Mesothelial cell of epicardium (in vitro differentiated cells): ENCODE measurements at regions not wholly inside any gene's neighbourhood (a gene's known extent, or its start where the extent isn't known, plus 50 kb on each side); places are given as distances from the start of the nearest gene placed in this dataset.

Experiments
- DNase-seq, 2 experiments: peaks; one replicate each; pipeline ENCODE4 v3.0.0; 2021; ENCODE audit warnings: low spot score in 2 of 2; ENCODE audit not compliant: unreplicated experiment in 2 of 2
- H3K27ac Mint-ChIP-seq: 2 replicates; pipeline ENCODE4 v1.8.0; 2021; ENCODE audit warnings: mixed read lengths
- H3K27me3 Mint-ChIP-seq: 2 replicates; pipeline ENCODE4 v1.8.0; 2021; ENCODE audit warnings: low read depth, mixed read lengths
- H3K36me3 Mint-ChIP-seq: 2 replicates; pipeline ENCODE4 v1.8.0; 2021; ENCODE audit warnings: mixed read lengths
- H3K4me1 Mint-ChIP-seq: 2 replicates; pipeline ENCODE4 v1.8.0; 2021; ENCODE audit warnings: mixed read lengths
- H3K4me3 Mint-ChIP-seq: 2 replicates; pipeline ENCODE4 v1.8.0; 2021; ENCODE audit warnings: mild to moderate bottlenecking, moderate library complexity, mixed read lengths
- H3K9me3 Mint-ChIP-seq: 2 replicates; pipeline ENCODE4 v1.8.0; 2021; ENCODE audit warnings: mixed read lengths
- CTCF ChIP-seq: fragments of 200-600 bp; sonication (generic); IDR thresholded peaks from one replicate; pipeline ENCODE4 v1.5.0; 2021; ENCODE audit warnings: antibody characterized with exemption; ENCODE audit not compliant: unreplicated experiment

GRCh38 chr2:123816203-123816602, 208.9 kb upstream of the CNTNAP5 start:
- TF ChIP-seq CTCF = no peak
- Mint-ChIP-seq H3K9me3 (no peaks in the 10 kb centered on the region), H3K36me3 (no peaks in the 10 kb centered on the region), H3K4me3 (no peak overlapping the region), H3K27me3 (no peaks in the 10 kb centered on the region), H3K4me1 (no peaks in the 10 kb centered on the region), H3K27ac (no peak overlapping the region)
- DNase-seq = no peak

GRCh38 chr2:123816928-123817327, 208.2 kb upstream of the CNTNAP5 start:
- Mint-ChIP-seq H3K36me3 (no peaks in the 10 kb centered on the region), H3K4me3 (no peak overlapping the region), H3K4me1 (no peaks in the 10 kb centered on the region), H3K27me3 (no peaks in the 10 kb centered on the region), H3K27ac (no peak overlapping the region), H3K9me3 (no peaks in the 10 kb centered on the region)
- no peak for TF ChIP-seq CTCF
- no peak for DNase-seq

GRCh38 chr2:123826729-123827271, 198.3 kb upstream of the CNTNAP5 start:
- no peak for TF ChIP-seq CTCF
- no peak overlapping the region for H3K4me3 Mint-ChIP-seq
- no peak for DNase-seq
- peaks cover 11% of the 10 kb centered on the region for H3K9me3 Mint-ChIP-seq
- H3K27me3 Mint-ChIP-seq = no peaks in the 10 kb centered on the region
- H3K4me1 Mint-ChIP-seq = no peaks in the 10 kb centered on the region
- H3K27ac Mint-ChIP-seq = no peak overlapping the region
- H3K36me3 Mint-ChIP-seq = no peaks in the 10 kb centered on the region

- TF ChIP-seq CTCF = no peak
- H3K4me1 Mint-ChIP-seq = no peaks in the 10 kb centered on the region
- H3K36me3 Mint-ChIP-seq = no peaks in the 10 kb centered on the region
- no peak overlapping the region for H3K27ac Mint-ChIP-seq
- no peak for DNase-seq
- H3K27me3 Mint-ChIP-seq = no peaks in the 10 kb centered on the region
- H3K9me3 Mint-ChIP-seq = peaks cover 52% of the 10 kb centered on the region
- H3K4me3 Mint-ChIP-seq = no peak overlapping the region
Measured at GRCh38 chr2:123839326-123839725, 185.8 kb upstream of the CNTNAP5 start.

GRCh38 chr2:123840016-123840415, 185.1 kb upstream of the CNTNAP5 start:
- no peak overlapping the region for H3K4me3 Mint-ChIP-seq
- H3K36me3 Mint-ChIP-seq = no peaks in the 10 kb centered on the region
- H3K4me1 Mint-ChIP-seq = no peaks in the 10 kb centered on the region
- H3K9me3 Mint-ChIP-seq = peaks cover 54% of the 10 kb centered on the region
- no peaks in the 10 kb centered on the region for H3K27me3 Mint-ChIP-seq
- H3K27ac Mint-ChIP-seq = no peak overlapping the region
- no peak for TF ChIP-seq CTCF
- no peak for DNase-seq

- DNase-seq = no peak
- H3K36me3 Mint-ChIP-seq = no peaks in the 10 kb centered on the region
- TF ChIP-seq CTCF = no peak
- H3K27me3 Mint-ChIP-seq = no peaks in the 10 kb centered on the region
- no peaks in the 10 kb centered on the region for H3K4me1 Mint-ChIP-seq
- no peak overlapping the region for H3K27ac Mint-ChIP-seq
- H3K4me3 Mint-ChIP-seq = no peak overlapping the region
- peaks cover 56% of the 10 kb centered on the region for H3K9me3 Mint-ChIP-seq
Measured at GRCh38 chr2:123840574-123840973, 184.5 kb upstream of the CNTNAP5 start.
